Hepatocyte (in vitro differentiated cells): ENCODE measurements at regions not wholly inside any gene's neighbourhood (a gene's known extent, or its start where the extent isn't known, plus 50 kb on each side); places are given as distances from the start of the nearest gene placed in this dataset.

Experiments used
- CTCF ChIP-seq: fragments of 200-600 bp; sonication (generic); IDR thresholded peaks from 2 replicates; pipeline ENCODE4 v1.5.1; 2016; ENCODE audit warnings: antibody characterized with exemption, mild to moderate bottlenecking; ENCODE audit not compliant: poor library complexity
- EZH2 ChIP-seq: fragments of 200-600 bp; sonication (generic); IDR thresholded peaks from 2 replicates; pipeline ENCODE4 v1.6.1; 2016; ENCODE audit warnings: antibody characterized with exemption, mild to moderate bottlenecking, borderline replicate concordance
- EZH2phosphoT487 ChIP-seq: fragments of 200-600 bp; sonication (generic); IDR thresholded peaks from one replicate; pipeline ENCODE4 v1.6.1; 2018; ENCODE audit warnings: antibody characterized with exemption, mild to moderate bottlenecking, low read depth, moderate library complexity; ENCODE audit not compliant: unreplicated experiment, severe bottlenecking

DNA sequence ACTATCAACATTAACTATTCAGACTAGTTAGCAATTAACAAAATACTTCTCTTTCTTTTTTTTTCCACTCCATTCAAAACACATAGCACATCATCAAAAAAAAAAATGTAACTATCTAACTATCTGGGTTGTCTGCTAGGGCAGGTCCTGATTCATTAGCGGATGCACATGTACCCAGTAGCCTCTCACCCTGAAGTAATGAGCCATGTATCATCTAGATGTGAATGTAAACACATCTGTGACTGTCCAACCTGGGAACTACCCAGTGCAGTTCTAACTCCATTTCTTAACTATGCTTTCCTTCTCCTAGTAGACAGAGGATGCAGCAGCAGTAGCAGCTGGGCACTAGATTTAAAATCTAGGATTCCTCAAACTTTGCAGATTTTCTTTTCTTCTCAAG, 183.1 kb upstream of the PIK3C3 start:
- TF ChIP-seq CTCF (no peak), EZH2 (no peak), EZH2phosphoT487 (no peak)
